MG63 (cell line): ENCODE measurements at regions not wholly inside any gene's neighbourhood (a gene's known extent, or its start where the extent isn't known, plus 50 kb on each side); places are given as distances from the start of the nearest gene placed in this dataset.
"Not testable (repeated sequence)": the region's sequence is repeated elsewhere in the genome, so short reads cannot be mapped to it uniquely, and the experiment has no call there.

Source experiments
- DNase-seq: peaks from one replicate; pipeline ENCODE4 v3.0.0-alpha.2; 2020
- H3K27me3 ChIP-seq: fragments of 250-450 bp; sonication (Bioruptor Pico); 2 replicates; pipeline ENCODE4 v1.5.1; 2020; ENCODE audit warnings: mild to moderate bottlenecking, moderate library complexity
- H3K36me3 ChIP-seq: fragments of 250-450 bp; sonication (Bioruptor Pico); 2 replicates; pipeline ENCODE4 v1.5.1; 2020; ENCODE audit warnings: mild to moderate bottlenecking, moderate library complexity
- H3K4me3 ChIP-seq: fragments of 250-450 bp; sonication (Bioruptor Pico); 2 replicates; pipeline ENCODE4 v1.5.1; 2020; ENCODE audit warnings: mild to moderate bottlenecking, moderate library complexity
- H3K9me3 ChIP-seq: fragments of 250-450 bp; sonication (Bioruptor Pico); 2 replicates; pipeline ENCODE4 v1.5.1; 2020; ENCODE audit warnings: mild to moderate bottlenecking, moderate library complexity

- Histone ChIP-seq H3K4me3 (no peak overlapping the region), H3K36me3 (no peaks in the 10 kb centered on the region), H3K27me3 (no peaks in the 10 kb centered on the region), H3K9me3 (no peaks in the 10 kb centered on the region)
- no peak for DNase-seq
Observed at GRCh38 chr9:75463871-75464270, 375.6 kb downstream of the OSTF1 start.

GRCh38 chr9:75464726-75465125, 376.4 kb downstream of the OSTF1 start:
- no peak for DNase-seq
- no peaks in the 10 kb centered on the region for H3K9me3 ChIP-seq
- no peaks in the 10 kb centered on the region for H3K36me3 ChIP-seq
- H3K27me3 ChIP-seq: no peaks in the 10 kb centered on the region
- H3K4me3 ChIP-seq: no peak overlapping the region

DNA sequence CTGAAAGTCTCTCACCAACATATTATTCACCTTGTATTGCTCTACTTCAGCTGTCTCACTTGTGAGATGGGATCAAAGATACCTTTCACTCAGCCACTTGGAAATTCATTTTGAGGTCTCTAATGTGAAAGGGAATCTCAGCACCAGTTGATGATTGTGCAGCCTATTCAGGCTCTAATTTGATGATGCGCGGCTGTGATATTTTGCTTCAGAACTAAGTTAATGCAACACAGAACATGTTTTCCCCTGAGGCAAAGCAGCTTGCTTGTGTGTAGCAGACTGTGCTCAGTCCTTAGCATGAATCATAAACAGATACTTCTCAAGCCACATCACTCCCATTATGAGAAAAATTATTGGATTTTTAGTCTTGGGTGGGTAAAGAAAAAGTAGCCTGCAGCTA, 378.8 kb downstream of the OSTF1 start:
- H3K9me3 ChIP-seq: no peaks in the 10 kb centered on the region
- H3K27me3 ChIP-seq: no peaks in the 10 kb centered on the region
- no peak overlapping the region for H3K4me3 ChIP-seq
- H3K36me3 ChIP-seq: no peaks in the 10 kb centered on the region
- no peak for DNase-seq

- H3K36me3 ChIP-seq: no peaks in the 10 kb centered on the region
- no peaks in the 10 kb centered on the region for H3K9me3 ChIP-seq
- no peak for DNase-seq
- no peak overlapping the region for H3K4me3 ChIP-seq
- no peaks in the 10 kb centered on the region for H3K27me3 ChIP-seq
Observed at GRCh38 chr9:75471549-75472114, 383.3 kb downstream of the OSTF1 start.

- no peaks in the 10 kb centered on the region for H3K9me3 ChIP-seq
- no peaks in the 10 kb centered on the region for H3K27me3 ChIP-seq
- no peak for DNase-seq
- no peak overlapping the region for H3K4me3 ChIP-seq
- H3K36me3 ChIP-seq: no peaks in the 10 kb centered on the region
Observed at GRCh38 chr9:75482566-75482965, 394.3 kb downstream of the OSTF1 start.

DNA sequence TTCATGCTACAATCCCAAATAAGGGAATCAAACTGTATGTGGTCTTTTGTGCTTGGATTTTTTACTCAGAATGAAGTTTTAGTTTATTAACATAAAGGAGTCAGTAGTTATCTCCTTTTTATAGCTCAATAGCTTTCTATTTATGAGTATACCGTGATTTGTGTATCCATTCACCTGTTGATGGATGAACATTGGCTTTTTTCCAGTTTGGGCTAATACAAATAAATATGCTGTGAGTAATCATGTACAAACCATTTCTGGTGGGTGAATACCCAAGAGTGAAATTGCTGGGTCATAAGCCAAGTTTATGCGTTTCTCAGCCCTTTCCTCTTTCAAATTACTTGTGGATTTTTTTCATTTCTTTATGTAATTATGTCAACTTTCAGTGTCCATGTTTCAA, 395.3 kb downstream of the OSTF1 start:
- no peak for DNase-seq
- Histone ChIP-seq H3K9me3 (no peaks in the 10 kb centered on the region), H3K36me3 (no peaks in the 10 kb centered on the region), H3K4me3 (no peak overlapping the region), H3K27me3 (no peaks in the 10 kb centered on the region)

DNA sequence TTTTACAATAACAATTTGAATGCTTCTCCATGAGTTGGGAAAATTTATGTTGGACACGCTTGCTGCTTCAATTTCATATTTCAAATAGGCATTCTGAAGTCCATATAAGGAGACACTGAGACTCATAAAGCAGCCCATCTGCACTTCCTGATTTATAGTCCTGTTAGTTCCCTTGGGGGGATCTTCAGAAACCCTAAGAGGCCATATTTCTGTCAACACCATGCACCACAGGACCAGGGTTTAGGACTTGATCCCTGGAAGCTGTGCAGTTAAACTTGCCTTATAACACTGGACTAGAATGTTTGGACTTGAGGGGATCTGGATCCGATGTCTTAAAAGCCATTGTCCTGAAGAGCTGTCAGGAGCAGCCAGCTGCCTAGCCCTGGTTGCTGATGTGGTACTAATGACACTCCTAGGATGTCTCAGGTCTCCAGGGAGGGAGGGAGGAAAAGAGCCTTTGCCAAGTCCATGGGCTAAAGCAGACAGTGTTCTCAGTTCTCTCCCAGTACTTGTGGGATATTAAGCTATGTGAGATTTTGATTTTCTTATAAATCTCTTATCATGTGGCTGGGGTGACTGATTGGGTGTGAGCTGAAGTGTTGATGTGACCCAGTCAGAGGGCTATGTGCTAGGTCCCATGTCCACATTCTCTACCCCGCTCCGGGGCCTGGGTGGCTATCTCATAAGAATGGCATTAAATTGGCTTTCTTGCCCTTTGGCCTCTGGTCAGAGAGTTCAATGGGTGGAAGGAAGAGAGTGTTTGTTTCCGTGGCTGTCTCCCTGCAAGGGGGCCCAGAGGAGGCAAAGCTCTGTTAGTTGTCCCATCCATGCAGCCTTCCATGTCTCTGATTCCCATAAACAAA, 399.8 kb downstream of the OSTF1 start:
- no peaks in the 10 kb centered on the region for H3K27me3 ChIP-seq
- no peaks in the 10 kb centered on the region for H3K36me3 ChIP-seq
- DNase-seq: no peak
- no peak overlapping the region for H3K4me3 ChIP-seq
- no peaks in the 10 kb centered on the region for H3K9me3 ChIP-seq

DNA sequence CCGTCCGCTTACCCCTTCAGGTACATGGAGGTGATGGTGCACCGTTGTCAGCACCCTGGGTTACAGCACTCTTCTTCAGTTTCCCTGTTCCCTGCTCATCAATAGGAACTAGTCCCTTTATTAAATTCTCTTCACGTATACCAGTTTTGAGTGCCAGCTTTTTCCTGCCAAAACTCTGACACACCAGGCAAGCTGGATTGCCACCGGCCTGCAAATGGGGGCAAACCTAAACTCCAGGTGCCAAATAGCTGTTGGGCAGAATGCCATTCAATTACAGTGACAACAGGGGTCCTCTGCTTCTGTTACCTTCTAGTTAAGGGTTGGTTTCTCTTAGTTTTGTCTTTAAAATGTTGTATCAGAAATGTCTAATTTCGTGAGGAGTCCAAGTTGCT, 400.4 kb downstream of the OSTF1 start:
- DNase-seq: no peak
- no peaks in the 10 kb centered on the region for H3K27me3 ChIP-seq
- H3K4me3 ChIP-seq: no peak overlapping the region
- no peaks in the 10 kb centered on the region for H3K36me3 ChIP-seq
- no peaks in the 10 kb centered on the region for H3K9me3 ChIP-seq

- Histone ChIP-seq H3K36me3 (no peaks in the 10 kb centered on the region), H3K27me3 (no peaks in the 10 kb centered on the region), H3K9me3 (no peaks in the 10 kb centered on the region), H3K4me3 (no peak overlapping the region)
- no peak for DNase-seq
Observed at GRCh38 chr9:75490326-75490725, 400.1 kb upstream of the PCSK5 start.

DNA sequence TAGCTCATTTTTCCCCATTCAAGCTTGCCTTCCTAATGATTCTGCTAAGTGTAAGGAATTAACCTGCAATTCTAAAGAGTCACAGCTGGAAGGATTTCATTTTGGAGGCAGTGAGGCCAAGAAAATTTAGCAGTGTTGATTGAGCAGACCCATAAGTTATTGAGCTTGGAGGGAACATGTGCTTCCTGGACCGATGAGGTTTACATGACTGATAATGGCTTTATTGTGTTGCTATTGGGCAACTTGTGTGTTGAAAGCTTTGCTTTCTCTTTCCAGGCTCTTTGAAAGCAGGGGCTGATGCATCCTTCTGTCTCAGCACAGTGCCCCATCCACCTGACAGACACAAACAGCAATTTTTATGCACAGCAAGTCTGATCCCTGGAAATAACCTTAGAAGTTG, 398.9 kb upstream of the PCSK5 start:
- no peak overlapping the region for H3K4me3 ChIP-seq
- no peaks in the 10 kb centered on the region for H3K36me3 ChIP-seq
- DNase-seq: no peak
- no peaks in the 10 kb centered on the region for H3K9me3 ChIP-seq
- no peaks in the 10 kb centered on the region for H3K27me3 ChIP-seq

- Histone ChIP-seq H3K27me3 (no peaks in the 10 kb centered on the region), H3K36me3 (no peaks in the 10 kb centered on the region), H3K4me3 (no peak overlapping the region), H3K9me3 (no peaks in the 10 kb centered on the region)
- DNase-seq: no peak
Observed at GRCh38 chr9:75499812-75500211, 390.7 kb upstream of the PCSK5 start.

DNA sequence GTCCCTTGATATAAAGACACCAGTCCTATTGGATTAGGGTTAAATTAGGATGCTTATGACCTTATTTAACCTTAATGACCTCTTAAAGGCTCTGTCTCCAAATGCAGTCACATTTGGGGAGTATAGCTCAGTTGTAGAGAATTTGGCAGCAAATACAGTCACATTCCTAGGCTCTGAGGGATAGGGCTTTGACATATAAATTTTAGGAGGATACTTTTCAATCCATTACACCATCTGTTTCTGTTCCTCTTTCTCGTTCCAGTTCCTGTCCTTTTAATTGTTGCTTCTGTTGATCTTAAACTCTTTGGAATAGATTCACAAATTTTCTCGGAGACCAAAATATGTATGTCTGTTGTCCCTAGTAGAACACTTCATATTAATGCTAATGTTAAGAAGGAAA, 390.0 kb upstream of the PCSK5 start:
- DNase-seq: no peak
- H3K4me3 ChIP-seq: no peak overlapping the region
- no peaks in the 10 kb centered on the region for H3K9me3 ChIP-seq
- H3K36me3 ChIP-seq: no peaks in the 10 kb centered on the region
- no peaks in the 10 kb centered on the region for H3K27me3 ChIP-seq

DNA sequence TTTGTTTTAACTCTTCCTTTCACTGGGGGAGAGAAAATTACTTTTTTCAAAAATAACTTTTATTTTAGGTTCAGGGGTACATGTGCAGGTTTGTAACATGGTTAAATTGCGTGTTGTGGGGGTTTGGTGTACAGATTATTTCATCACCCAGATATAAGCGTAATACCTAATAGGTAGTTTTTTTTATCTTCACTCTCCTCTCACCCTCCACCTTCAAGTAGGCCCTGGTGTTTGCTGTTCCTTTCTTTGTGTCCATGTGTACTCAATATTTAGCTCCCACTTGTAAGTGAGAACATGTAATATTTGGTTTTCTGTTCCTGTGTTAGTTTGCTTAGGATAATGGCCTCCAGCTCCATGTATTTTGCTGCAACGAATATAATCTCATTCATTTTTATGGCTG, 389.5 kb upstream of the PCSK5 start:
- H3K36me3 ChIP-seq, H3K9me3 ChIP-seq, H3K4me3 ChIP-seq, DNase-seq, H3K27me3 ChIP-seq: not testable (repeated sequence)

DNA sequence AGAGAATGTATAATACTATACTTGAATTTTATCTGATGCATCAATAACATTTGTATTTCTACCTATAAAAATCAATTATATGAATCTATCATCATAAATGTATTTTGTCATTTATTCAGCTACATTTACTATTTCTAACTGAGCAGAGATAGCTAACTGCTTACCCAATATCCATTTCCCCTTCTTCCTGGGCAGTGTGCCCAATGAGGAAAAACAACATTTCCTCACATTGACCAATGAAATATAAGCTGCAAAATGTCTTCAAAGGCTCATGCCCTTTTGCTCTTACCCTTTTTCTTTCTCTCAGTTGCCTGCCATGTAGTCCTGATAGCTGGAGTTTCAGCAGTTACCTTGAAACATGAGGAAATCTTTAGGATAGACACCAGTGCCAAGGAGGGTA, 385.8 kb upstream of the PCSK5 start:
- H3K4me3 ChIP-seq: no peak overlapping the region
- DNase-seq: no peak

DNA sequence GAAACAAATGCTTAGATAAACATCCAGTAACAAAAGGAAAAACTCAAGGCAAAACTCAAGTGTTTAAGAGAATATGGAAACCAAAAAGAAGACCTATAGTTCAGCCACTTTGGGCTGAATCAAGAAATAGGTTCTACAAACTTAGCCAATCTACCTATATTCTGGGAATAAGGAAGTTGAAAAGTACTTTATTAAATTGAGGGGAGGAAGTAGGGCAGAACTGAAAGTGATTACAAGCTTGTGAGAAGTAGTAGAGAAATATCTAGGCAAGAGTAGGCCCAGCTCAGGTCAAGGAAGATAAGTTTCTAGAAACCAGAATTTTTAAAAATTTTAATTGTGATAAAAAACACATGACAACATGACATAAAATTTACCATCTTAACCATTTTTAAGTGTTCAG, 384.8 kb upstream of the PCSK5 start:
- Histone ChIP-seq H3K27me3 (no peaks in the 10 kb centered on the region), H3K9me3 (no peaks in the 10 kb centered on the region), H3K4me3 (no peak overlapping the region), H3K36me3 (no peaks in the 10 kb centered on the region)
- DNase-seq: no peak

More for the DNA sequence above, 385.8 kb upstream of the PCSK5 start:
- H3K27me3 ChIP-seq: no peaks in the 10 kb centered on the region
- H3K36me3 ChIP-seq: no peaks in the 10 kb centered on the region
- no peaks in the 10 kb centered on the region for H3K9me3 ChIP-seq

GRCh38 chr9:75529463-75529862, 361.0 kb upstream of the PCSK5 start:
- H3K36me3 ChIP-seq: no peaks in the 10 kb centered on the region
- no peaks in the 10 kb centered on the region for H3K27me3 ChIP-seq
- no peaks in the 10 kb centered on the region for H3K9me3 ChIP-seq
- H3K4me3 ChIP-seq: no peak overlapping the region
- DNase-seq: no peak

DNA sequence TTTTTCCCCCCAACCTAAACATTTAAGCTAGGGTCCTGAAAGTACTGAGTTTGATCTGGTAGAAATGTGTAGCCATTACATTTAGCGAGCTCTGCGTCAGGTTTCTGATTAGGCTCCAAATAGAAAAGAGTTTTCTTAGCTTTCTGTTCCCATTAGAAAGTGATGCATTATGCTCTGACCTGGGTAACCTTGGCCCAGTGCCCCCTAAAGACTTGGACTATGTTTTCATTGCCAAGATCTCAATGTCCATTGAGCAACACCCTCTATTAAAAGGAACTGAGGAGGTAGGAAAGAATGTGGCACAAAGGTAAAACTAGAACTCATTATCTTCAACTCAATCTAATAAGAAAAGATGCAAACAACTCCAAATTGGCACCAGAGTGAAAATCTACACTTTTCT, 358.9 kb upstream of the PCSK5 start:
- no peaks in the 10 kb centered on the region for H3K27me3 ChIP-seq
- H3K4me3 ChIP-seq: no peak overlapping the region
- H3K9me3 ChIP-seq: no peaks in the 10 kb centered on the region
- DNase-seq: no peak
- no peaks in the 10 kb centered on the region for H3K36me3 ChIP-seq
